GM21447 (cell line): ENCODE measurements at regions not wholly inside any gene's neighbourhood (a gene's known extent, or its start where the extent isn't known, plus 50 kb on each side); places are given as distances from the start of the nearest gene placed in this dataset.

Source experiments
- ATAC-seq: cut with Tn5 transposase; IDR thresholded peaks from one replicate; pipeline ENCODE4 v1.9.1; 2021; ENCODE audit not compliant: unreplicated experiment

DNA sequence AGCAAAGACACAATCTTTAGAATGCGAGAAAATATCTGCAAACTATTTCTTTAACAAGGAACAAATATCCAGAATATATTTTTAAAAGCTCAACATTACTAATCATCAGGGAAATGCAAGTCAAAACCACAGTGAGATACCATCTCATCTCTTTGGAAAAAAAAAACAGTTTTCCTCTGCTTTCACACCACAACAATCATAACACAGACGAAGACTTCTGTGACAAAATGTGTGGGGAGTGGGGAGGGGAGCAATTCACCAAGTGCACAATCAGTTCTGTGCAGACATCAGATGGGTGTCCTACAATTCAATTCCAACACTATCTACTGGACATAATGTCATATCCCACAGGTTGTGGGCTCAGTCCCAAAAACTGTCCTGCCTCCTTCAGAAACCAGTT, 293.2 kb upstream of the SLC7A11 start:
- no peak for ATAC-seq

DNA sequence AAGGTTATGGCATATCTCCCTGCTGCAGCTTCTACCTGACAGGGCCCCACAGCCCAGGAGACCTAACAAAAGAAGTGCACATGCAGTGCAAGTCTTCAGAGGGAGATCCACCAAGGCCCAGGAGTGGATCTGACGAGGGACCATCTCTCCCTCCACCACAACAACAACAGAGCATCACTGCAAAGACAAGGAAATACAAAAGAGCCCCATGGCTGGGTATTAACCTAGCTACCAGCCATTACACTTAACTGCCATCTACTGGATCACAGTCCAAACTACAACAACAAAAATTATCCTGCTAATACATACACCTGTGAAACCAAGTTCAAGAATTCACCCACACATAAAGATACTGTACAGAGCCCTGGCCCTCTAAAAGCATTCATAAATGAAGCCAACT, 280.2 kb upstream of the SLC7A11 start:
- no peak for ATAC-seq

DNA sequence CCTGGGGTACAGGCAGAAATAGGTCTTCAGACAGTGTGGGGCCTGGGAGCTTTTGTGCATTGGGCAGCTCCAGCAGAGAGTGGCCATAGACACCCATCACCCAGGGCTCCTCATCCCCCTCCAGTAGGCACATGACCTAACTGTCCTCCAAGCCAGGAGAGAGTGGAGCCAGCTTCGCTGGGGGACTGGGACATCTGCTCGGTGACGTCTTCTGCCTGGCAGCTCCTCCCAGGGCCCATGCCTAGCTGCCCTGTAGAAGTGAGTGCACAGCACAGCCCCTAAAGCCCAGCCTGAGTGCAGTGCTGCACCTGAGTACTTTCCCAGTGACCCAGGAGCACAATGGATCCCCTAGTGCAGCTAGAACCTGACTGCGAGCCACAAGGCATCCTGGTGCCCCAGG, 279.7 kb upstream of the SLC7A11 start:
- no peak for ATAC-seq

DNA sequence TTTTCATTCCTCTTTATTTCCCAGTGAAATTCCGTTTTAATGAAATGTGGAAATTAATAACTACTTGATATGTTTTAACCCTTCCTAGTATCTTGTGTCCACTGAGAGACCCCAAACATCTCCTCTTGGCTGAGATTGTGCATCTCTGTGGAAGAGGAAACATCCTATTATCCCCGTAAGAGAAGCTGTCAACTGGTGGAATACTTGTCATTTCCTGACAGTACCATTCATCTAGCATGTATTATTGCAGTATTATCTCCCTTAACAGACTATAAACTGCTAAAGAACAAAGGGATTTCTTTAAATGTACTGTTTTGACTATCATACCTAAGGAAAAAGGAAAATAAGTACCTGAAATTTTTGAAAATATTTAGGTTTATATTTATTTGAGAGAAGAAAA, 277.3 kb upstream of the SLC7A11 start:
- ATAC-seq: no peak

DNA sequence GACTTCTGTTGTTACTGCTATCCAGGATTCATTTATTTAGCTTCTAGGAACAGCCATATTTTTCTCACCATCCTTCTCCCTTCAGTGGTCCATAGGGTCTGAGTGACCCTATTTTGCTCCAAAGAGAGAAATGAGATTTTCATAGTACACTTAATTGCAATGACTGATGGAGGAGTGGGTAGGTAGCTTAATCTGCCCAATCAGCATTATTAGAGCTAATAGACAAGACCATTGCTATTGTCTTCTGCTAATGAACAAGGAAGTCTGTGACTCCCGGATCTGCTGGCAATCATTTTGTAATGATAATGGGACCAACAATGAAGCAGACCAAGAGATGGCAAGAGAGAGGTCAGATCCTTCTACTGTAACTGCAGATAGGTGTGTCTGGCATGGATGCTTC, 271.4 kb upstream of the SLC7A11 start:
- ATAC-seq: no peak

DNA sequence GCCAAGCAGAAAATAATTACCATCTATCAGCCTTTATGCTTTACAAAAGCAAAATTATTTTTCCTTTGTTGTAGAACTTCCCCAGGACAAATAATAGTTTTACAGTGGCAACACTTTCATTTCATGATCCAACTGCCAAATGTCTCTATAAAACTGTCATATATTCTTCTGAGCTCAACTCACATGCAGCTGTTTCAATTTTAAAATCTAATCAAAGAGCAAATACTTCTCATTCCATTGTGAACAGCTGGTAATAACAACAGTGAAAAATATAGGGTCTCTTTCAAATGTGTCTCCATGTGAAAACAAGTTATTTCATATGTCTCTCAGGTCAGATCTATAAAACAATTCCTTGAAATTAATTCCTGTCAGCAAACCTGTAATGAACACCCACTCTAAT, 270.6 kb upstream of the SLC7A11 start:
- ATAC-seq: no peak

DNA sequence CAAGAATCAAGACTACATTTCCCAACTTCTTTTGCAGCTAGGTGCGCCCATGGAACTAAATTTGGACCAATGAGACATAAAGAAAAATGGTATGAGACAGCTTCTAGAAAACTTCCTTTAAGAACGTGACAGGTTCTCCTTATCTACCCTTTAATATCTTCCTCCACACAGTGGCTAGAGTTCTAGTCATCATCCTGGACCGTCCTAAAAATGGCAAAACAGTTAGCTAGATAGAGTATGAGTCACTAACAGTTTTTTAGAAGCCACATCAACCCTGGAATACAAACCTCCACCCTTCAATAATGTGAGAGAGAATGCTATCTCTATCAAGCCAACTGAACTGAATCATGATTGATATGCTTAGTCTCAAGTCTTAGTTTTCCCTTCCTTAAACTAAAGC, 267.9 kb upstream of the SLC7A11 start:
- no peak for ATAC-seq

DNA sequence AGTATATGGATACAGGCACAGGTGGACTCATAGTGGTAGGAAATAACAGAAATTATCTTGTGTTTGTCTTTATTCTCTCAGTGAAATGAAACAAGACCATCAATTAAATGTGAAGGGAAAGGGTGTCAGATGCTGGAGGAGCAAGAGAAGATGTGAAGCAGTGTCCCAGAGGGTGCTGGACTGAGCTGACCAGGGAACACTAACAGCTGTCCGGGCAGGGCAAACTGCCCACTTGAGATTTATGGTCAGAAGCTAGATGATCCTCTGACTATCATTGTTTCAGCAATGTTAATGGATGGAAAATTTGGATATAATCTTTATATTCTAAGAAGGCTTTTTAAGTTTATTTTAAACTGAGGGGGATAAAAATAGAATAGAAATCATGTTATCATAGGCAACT, 267.2 kb upstream of the SLC7A11 start:
- ATAC-seq: no peak

DNA sequence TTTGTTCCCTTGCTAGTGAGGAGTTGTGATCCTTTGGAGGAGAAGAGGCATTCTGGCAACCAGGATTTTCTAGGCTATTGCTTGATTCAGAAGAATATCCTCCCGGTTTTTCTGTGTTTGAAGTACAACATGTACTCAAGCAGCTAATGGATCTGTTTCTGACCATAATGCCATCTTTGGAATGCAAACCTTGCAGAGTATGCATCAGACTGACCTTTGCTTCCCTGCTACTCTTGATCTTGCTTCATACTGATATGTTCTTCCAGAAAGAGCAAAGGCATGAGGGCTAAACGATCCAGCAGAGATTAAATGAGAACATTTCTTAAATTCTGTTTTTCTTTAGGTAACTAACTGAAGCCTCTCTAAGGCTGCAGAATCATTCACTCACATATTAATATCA, 265.4 kb upstream of the SLC7A11 start:
- ATAC-seq: no peak

DNA sequence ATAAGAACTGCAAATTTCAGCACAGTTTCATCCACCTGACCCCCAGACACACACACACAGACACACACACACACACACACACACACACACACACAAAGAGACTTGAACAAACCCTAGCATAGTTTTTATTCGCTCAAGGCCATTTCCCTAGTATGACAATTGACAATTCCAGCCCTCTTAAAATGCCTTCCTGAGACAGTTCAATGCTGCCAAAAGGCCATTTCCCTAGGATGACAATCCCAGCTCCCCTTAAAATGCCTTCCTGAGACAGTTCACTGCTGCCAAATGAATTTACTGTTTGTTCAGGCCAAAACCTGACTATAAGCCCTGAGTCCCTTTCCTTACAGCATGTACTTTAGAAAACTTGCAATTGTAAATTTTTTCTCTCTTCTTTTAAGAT, 259.5 kb upstream of the SLC7A11 start:
- ATAC-seq: no peak

DNA sequence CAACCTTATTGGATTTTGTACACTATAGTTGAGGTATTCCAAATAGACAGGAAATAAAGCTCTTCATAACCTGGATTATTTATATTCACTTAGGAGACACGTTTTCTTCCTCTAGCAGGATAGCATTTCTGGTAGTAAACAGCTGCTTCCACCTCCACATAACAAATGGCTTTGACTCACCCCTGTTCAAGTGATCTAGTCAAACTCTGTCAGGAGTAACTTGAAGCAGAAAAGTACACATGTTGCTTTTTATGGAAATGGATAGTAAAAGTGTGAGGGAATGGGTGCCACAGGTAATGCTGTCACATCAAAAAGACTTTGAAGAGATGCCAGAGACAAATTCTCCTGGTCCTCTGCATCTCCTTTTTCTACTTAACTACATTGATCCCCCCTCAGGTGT, 258.7 kb upstream of the SLC7A11 start:
- ATAC-seq: no peak

DNA sequence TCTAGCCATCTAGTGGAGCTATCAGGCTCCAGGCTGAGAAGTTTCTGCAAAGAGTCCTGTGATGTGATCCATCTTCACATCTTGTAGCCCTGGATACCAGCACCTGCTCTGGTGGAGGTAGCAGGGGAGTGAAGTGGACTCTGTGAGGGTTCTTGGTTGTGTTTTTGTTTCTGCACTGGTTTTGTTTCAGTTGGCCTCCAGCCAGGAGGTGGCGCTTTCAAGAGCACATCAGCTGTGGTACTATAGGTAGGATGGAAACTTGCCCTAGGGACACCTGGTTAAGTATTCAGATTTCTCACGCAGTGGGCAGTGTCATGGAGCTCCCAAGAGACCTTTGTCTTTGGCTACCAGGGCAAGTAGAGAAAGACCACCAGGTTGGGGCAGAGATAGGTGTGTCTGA, 257.5 kb upstream of the SLC7A11 start:
- ATAC-seq: no peak

DNA sequence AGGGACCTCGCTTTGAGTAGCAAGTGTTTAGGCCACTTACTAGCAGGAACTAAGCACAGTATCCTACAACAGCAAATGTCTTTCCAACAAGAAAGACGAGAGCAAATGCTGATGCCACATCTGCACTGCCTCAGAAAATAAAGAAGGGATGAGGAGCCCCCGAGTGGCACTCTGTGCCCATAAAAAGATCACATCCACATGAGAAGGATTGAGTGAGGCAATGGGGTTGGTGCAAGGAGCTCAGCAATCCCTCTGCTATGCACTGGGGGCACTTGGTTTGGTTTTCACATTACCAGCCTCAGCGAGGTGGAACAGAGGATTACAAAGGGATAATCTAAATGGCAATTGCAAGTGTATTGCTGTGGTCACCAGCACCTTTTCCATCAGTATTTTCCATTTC, 252.8 kb upstream of the SLC7A11 start:
- no peak for ATAC-seq

DNA sequence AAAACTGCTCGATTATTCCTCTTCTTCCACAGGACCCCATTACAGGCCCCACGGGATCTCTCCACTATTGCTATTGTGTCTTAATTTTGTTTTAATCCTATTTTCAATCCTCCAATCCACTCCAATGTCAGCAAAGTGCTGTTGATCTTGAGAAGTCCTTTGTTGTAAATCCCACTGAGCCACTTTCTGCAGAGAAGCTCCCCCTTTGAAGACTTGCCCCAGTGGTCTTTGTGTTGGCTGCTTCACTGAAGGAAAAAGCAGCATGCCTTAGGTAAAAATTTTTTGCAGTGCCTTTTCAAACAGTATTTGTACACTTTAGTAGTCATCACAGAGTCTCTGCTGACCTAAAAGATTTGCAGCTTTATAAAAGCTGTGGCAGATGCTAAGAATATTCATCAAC, 252.0 kb upstream of the SLC7A11 start:
- no peak for ATAC-seq

DNA sequence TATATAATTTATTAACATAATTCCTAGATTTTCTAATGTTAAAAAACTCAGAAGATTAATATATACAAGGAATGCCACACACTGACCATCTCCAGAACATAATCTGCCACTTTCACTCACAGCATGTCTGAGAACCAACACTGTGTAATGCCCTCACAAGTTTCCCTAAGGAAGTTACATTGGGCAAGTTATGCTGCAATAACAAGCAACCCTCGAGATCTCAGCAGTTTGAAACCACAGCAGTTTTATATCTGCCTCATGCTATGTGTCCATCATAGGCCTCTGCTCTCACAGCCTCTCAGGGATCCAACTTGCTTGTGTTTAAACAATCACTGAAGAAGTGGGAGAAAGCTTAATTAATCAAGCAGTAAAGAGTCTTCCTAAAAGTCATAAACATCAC, 250.0 kb upstream of the SLC7A11 start:
- no peak for ATAC-seq

DNA sequence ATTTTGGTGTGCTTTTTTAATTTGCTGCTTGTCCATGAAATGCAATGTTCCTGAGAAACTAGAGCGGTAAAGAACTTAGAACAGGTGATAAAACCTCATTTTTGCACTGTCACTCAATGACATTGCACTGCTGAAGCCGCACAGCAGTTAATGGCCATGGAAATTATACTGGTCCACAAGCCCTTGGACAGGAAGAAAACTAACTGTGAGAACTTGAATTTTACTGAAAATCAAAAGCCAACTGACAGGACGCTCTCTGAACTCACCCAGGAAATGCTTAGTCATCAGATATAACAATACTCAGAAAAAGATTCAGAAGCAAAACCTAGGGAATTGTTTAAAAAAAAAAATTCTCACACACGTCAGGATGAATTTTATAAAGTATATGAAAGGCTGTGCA, 246.4 kb upstream of the SLC7A11 start:
- ATAC-seq: no peak

DNA sequence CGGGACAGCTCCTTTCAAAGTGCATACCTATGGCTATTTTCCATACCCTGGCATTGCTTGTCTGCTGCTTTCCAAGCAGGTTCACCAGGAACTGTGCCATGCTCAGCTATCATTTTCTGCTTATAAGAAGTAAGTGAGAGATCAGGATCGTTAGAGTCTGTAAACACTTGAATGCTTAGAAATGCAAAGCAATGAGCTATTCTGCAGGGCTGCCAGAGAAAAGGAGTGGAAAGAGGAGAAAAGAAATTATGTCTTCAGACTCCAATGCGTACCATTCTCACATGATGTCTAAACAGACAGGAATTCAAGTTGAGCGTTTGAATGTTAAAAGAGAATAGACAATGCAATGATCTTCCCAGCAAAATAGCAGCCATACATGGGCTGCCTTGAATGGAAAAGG, 245.5 kb upstream of the SLC7A11 start:
- ATAC-seq: no peak

DNA sequence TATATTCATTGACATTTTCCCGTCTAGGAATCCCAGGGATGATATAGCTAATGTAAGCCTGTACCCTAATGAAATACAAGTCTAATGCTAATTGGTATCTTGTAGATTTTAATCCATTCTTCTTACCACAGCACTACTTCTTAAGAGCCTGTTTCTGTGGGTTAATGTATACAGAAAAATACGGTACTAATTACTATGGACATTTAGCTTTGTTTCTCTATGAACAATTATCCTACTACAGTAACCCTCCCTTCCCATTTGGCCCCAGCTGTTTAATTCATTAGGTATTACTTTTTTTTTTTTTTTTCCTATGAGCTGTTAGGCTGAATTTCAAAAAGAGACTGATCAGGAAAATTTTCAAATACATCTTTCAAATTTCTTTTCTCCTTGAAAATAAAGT, 245.1 kb upstream of the SLC7A11 start:
- ATAC-seq: no peak

DNA sequence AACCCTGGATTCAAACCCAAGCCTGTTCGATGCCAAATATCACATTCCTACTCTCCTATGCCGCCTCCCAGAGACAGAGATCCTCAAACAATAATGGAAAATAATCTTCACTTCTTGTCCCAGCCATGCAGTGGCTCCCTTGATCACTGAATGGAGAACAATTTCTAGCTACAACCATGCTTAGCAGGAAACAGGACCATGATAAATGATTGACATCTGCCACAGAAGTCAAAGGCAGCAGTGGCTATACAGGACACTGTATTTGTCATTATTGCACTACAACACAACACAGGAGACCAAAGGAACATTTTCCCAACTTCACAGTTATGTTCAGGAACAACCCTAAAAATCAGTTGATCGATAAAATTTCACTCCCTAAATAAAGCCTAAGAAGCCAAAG, 243.3 kb upstream of the SLC7A11 start:
- ATAC-seq: no peak

DNA sequence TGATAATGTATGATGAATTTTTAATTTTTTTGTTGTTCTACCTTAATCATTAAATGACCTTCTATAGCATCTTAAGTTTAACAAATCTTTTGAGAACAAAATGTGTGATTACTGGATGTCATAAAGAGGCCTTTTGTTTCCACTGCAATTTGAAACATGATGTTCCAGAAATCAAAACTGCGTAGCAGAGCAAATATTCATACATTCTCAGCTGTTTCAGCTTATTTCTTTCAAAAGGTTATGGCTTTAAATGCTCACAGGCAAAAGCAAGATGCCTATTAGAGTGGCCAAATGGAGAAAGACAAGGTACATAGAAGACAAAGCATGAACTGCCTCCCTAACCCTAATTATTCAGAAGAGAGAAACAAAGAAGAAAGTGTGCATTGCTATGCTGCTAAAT, 233.0 kb upstream of the SLC7A11 start:
- ATAC-seq: no peak

DNA sequence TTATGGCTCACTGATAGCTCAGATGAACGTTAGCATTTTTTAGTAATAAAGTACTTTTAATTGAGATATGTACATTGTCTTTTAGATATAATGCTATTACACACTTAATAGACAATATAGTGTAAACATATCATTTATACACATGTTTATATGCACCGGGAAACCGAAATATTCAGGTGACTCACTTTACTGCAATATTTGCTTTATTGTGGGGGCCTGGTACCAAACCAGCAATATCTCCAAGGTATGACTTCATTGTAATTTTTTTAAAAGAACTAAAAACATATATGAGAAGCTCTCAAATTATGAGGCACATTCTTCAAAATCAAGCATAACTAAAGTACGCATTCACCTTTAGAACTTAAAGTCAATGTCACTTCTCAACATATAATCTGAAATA, 231.2 kb upstream of the SLC7A11 start:
- ATAC-seq: no peak

DNA sequence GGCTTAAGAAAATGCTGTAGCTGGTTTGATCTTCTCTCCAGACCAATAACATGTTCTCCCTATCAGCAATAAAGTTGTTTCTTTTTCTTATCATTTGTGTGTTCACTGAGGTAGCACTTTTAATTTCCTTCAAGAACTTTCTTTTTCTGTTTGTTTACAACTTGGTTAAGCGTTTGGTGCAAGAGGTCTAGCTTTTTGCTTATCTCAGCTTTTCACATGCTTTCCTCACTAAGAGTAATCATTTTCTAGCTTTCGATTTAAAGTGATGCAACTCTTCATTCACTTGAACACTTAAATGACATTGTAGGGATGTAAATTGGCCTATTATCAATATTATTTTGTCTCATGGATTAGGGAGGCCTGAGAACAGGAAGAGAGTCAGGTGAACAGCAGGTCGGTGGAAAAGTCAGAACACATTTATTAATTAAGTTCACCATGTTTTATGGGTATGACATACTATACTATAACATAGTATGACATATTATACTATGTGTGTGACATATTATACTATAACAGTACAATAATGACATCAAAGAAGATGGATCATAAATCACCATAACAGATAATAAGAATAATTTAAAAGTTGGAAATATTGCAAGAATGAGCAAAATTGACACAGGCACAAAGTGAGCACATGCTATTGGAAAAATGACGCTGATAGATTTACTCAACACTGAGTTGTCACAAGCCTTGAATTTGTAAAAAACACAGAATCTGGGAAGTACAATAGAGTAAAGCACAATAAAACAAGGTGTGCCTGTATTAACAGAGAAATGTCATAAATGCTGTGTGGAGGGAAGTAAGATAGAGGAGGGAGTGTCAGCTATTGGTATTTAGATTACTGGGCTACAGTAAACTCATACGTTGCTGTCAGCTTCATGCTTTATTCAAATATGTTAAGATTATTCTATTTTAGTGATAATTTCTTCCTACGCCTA, 218.6 kb upstream of the SLC7A11 start:
- no peak for ATAC-seq

DNA sequence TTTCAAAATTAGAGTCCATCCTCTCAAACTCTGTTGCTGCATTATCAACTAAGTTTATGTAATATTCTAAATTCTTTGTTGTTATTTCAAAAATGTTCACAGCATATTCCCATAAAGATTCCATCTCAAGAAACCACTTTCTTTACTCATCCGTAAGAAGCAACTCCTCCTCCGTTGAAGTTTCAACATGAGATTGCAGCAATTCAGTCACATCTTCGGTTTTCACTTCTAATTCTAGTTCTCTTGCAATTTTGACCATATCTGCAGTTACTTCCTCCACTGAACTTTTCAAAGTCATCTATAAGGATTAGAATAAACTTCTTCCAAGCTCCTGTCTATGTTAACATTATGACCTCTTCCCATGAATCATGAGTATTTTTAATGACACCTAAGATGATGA, 216.6 kb upstream of the SLC7A11 start:
- ATAC-seq: no peak
